Uterus (tissue), 3 donors: ENCODE measurements at regions not wholly inside any gene's neighbourhood (a gene's known extent, or its start where the extent isn't known, plus 50 kb on each side); places are given as distances from the start of the nearest gene placed in this dataset.

Source experiments
- DNase-seq, 2 donors: peaks; one replicate each; pipeline ENCODE4 v3.0.0-alpha.2; 2019 to 2020
- H3K27ac ChIP-seq, 2 donors: fragments of 200-600 bp; sonication (generic); 1 replicate in 1 of 2; 2 replicates in 1 of 2; pipeline ENCODE4 v1.5.1; 2016 to 2018
- H3K27me3 ChIP-seq, 2 donors: fragments of 200-600 bp; sonication (generic); one replicate each; pipeline ENCODE4 v1.5.1; 2018 to 2019; ENCODE audit warnings: control low read depth in 1 of 2
- H3K36me3 ChIP-seq, 2 donors: fragments of 200-600 bp; sonication (generic); one replicate each; pipeline ENCODE4 v1.5.1; 2019; ENCODE audit warnings: control low read depth in 1 of 2
- H3K4me1 ChIP-seq, 2 donors: fragments of 200-600 bp; sonication (generic); one replicate each; pipeline ENCODE4 v1.5.1; 2018 to 2019; ENCODE audit warnings: control low read depth in 1 of 2
- H3K4me3 ChIP-seq, 2 donors: fragments of 200-600 bp; sonication (generic); 1 replicate in 1 of 2; 2 replicates in 1 of 2; pipeline ENCODE4 v1.5.1; 2018 to 2019; ENCODE audit warnings: mild to moderate bottlenecking in 1 of 2
- H3K9me3 ChIP-seq, 2 donors: fragments of 200-600 bp; sonication (generic); one replicate each; pipeline ENCODE4 v1.5.1; 2019; ENCODE audit warnings: control low read depth in 1 of 2
- CTCF ChIP-seq, 4 experiments: fragments of 200-600 bp in 2 of 4; fragments of 450-650 bp in 2 of 4; sonication (generic) in 2 of 4; IDR thresholded peaks; one replicate each; pipeline ENCODE4 v1.5.1; 2016 to 2019; ENCODE audit warnings: antibody characterized with exemption in 4 of 4, mild to moderate bottlenecking in 2 of 4, moderate library complexity in 1 of 4
- POLR2A ChIP-seq, 2 donors: fragments of 450-650 bp; IDR thresholded peaks; one replicate each; pipeline ENCODE4 v1.6.1; 2016; ENCODE audit warnings: antibody characterized with exemption in 2 of 2, mild to moderate bottlenecking in 1 of 2, moderate library complexity in 1 of 2
- intact Hi-C: fragments of 100-400 bp; cut with DNase I; formaldehyde crosslinking; loops from one replicate; pipeline ENCODE4 v1.15.1; 2023; ENCODE audit warnings: low total_unique reads
- donor health status: DM: yes; HTN: yes; CAD: no.

GRCh38 chr4:125940426-125940825, 625.7 kb downstream of the FAT4 start:
- Histone ChIP-seq H3K4me1 (no peaks in the 10 kb centered on the region), H3K27ac (no peak overlapping the region), H3K27me3 (no peaks in the 10 kb centered on the region), H3K36me3 (no peaks in the 10 kb centered on the region), H3K9me3 (no peaks in the 10 kb centered on the region), H3K4me3 (no peak overlapping the region)
- intact Hi-C loops = no loop called here
- no peak for DNase-seq
- TF ChIP-seq POLR2A (IDR thresholded peaks at IDR 0.05) = no peak
- TF ChIP-seq CTCF (IDR thresholded peaks at IDR 0.05) = no peak

- Histone ChIP-seq H3K4me1 (no peaks in the 10 kb centered on the region), H3K27me3 (no peaks in the 10 kb centered on the region), H3K27ac (no peak overlapping the region), H3K9me3 (no peaks in the 10 kb centered on the region), H3K36me3 (no peaks in the 10 kb centered on the region), H3K4me3 (no peak overlapping the region)
- TF ChIP-seq CTCF (IDR thresholded peaks at IDR 0.05) (no peak), POLR2A (IDR thresholded peaks at IDR 0.05) (no peak)
- no peak for DNase-seq
- intact Hi-C loops = no loop called here
These were observed 630.2 kb downstream of the FAT4 start for GRCh38 chr4:125944966-125945365.

GRCh38 chr4:125948021-125948420, 633.3 kb downstream of the FAT4 start:
- intact Hi-C loops = no loop called here
- no peak overlapping the region for H3K27ac ChIP-seq
- H3K36me3 ChIP-seq = no peaks in the 10 kb centered on the region
- H3K4me1 ChIP-seq = no peaks in the 10 kb centered on the region
- H3K27me3 ChIP-seq = no peaks in the 10 kb centered on the region
- H3K9me3 ChIP-seq = no peaks in the 10 kb centered on the region
- TF ChIP-seq POLR2A (IDR thresholded peaks at IDR 0.05) (no peak), CTCF (IDR thresholded peaks at IDR 0.05) (no peak)
- DNase-seq = no peak
- H3K4me3 ChIP-seq = no peak overlapping the region

GRCh38 chr4:125951261-125951887, 636.6 kb downstream of the FAT4 start:
- DNase-seq = no peak
- Histone ChIP-seq H3K4me3 (no peak overlapping the region), H3K9me3 (no peaks in the 10 kb centered on the region), H3K4me1 (no peaks in the 10 kb centered on the region), H3K27me3 (no peaks in the 10 kb centered on the region), H3K36me3 (no peaks in the 10 kb centered on the region), H3K27ac (no peak overlapping the region)
- TF ChIP-seq CTCF (IDR thresholded peaks at IDR 0.05) (no peak), POLR2A (IDR thresholded peaks at IDR 0.05) (no peak)
- intact Hi-C loops = no loop called here

- intact Hi-C loops = no loop called here
- no peaks in the 10 kb centered on the region for H3K9me3 ChIP-seq
- H3K36me3 ChIP-seq = no peaks in the 10 kb centered on the region
- no peak for DNase-seq
- no peak overlapping the region for H3K4me3 ChIP-seq
- H3K27me3 ChIP-seq = no peaks in the 10 kb centered on the region
- no peaks in the 10 kb centered on the region for H3K4me1 ChIP-seq
- TF ChIP-seq POLR2A (IDR thresholded peaks at IDR 0.05) (no peak), CTCF (IDR thresholded peaks at IDR 0.05) (no peak)
- no peak overlapping the region for H3K27ac ChIP-seq
These were observed 637.9 kb downstream of the FAT4 start for GRCh38 chr4:125952631-125953030.
